Muscle layer of duodenum (tissue), 2 donors: ENCODE measurements at regions not wholly inside any gene's neighbourhood (a gene's known extent, or its start where the extent isn't known, plus 50 kb on each side); places are given as distances from the start of the nearest gene placed in this dataset.

ENCODE experiments used
- H3K27ac ChIP-seq: one replicate; pipeline ENCODE4 v1.7.0; 2013; ENCODE audit warnings: mild to moderate bottlenecking, low read length
- H3K27me3 ChIP-seq: one replicate; pipeline ENCODE4 v1.7.0; 2013; ENCODE audit warnings: low read depth, mild to moderate bottlenecking, control low read depth, low read length
- H3K36me3 ChIP-seq, 2 donors: one replicate each; pipeline ENCODE4 v1.7.0; 2013; ENCODE audit warnings: low read length in 2 of 2, control low read depth in 1 of 2, mild to moderate bottlenecking in 1 of 2; ENCODE audit not compliant: insufficient read depth in 2 of 2, control insufficient read depth in 1 of 2
- H3K4me1 ChIP-seq, 2 donors: one replicate each; pipeline ENCODE4 v1.7.0; 2013; ENCODE audit warnings: low read length in 2 of 2, mild to moderate bottlenecking in 2 of 2, control low read depth in 1 of 2, moderate library complexity in 1 of 2; ENCODE audit not compliant: insufficient read depth in 2 of 2, control insufficient read depth in 1 of 2
- H3K4me3 ChIP-seq, 2 donors: one replicate each; pipeline ENCODE4 v1.7.0; 2013; ENCODE audit warnings: low read length in 2 of 2, low read depth in 1 of 2, mild to moderate bottlenecking in 1 of 2
- H3K9me3 ChIP-seq, 2 donors: one replicate each; pipeline ENCODE4 v1.7.0; 2013; ENCODE audit warnings: low read length in 2 of 2, control low read depth in 1 of 2, mild to moderate bottlenecking in 1 of 2; ENCODE audit not compliant: control insufficient read depth in 1 of 2
- donor health status: healthy.

DNA sequence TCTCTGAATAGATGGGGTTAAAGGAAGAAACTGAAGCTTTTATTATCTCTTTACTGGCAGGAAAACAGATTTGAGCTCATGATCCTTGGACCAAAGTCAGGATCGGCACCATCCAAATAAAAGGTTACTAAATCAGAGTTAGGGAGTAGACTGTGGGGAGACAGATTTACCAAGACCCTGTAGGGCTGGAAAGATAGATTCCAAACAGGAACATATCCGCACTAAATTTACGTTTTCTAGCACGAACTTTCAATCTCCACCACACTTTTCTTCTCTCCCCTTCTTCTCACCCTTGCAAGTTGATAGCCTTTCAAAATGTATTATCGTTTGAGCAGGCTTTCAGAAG lies 120.0 kb upstream of the HMHB1 start:
- Histone ChIP-seq H3K9me3 (no peaks in the 10 kb centered on the region), H3K4me3 (no peak overlapping the region), H3K27ac (no peak overlapping the region), H3K27me3 (no peaks in the 10 kb centered on the region), H3K4me1 (no peaks in the 10 kb centered on the region), H3K36me3 (no peaks in the 10 kb centered on the region)

- Histone ChIP-seq H3K27me3 (no peaks in the 10 kb centered on the region), H3K27ac (no peak overlapping the region), H3K4me1 (no peaks in the 10 kb centered on the region), H3K36me3 (no peaks in the 10 kb centered on the region), H3K9me3 (no peaks in the 10 kb centered on the region), H3K4me3 (no peak overlapping the region)
Observed at GRCh38 chr5:143691287-143691944, 120.5 kb upstream of the HMHB1 start.

DNA sequence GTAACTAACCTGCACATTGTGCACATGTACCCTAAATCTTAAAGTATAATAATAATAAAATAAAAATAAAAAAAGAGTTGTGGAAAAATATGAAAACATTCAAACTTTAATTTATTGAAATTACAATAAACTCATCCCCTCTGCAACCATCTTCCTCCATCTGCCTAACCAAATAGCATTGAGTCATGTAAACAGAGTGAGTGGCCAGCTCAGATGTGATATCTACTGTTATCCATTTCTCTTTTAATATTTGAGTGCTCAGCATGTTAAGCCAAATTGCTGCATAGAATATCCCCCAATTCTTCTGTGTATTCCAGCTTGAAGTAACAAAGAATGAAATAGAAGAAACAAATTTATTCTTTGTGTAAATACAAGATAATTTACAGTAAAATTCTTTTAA lies 124.4 kb upstream of the HMHB1 start:
- Histone ChIP-seq H3K4me3 (no peak overlapping the region), H3K4me1 (peaks cover 0 to 4% of the 10 kb centered on the region in 2 donors), H3K27me3 (no peaks in the 10 kb centered on the region), H3K9me3 (no peaks in the 10 kb centered on the region), H3K27ac (no peak overlapping the region), H3K36me3 (no peaks in the 10 kb centered on the region)

- Histone ChIP-seq H3K4me1 (peaks cover 0 to 9% of the 10 kb centered on the region in 2 donors), H3K27ac (no peak overlapping the region), H3K36me3 (no peaks in the 10 kb centered on the region), H3K9me3 (no peaks in the 10 kb centered on the region), H3K4me3 (no peak overlapping the region), H3K27me3 (no peaks in the 10 kb centered on the region)
Observed at GRCh38 chr5:143685246-143685815, 126.6 kb upstream of the HMHB1 start.

GRCh38 chr5:143683459-143683858 lies 128.5 kb upstream of the HMHB1 start:
- no peaks in the 10 kb centered on the region for H3K36me3 ChIP-seq
- H3K27ac ChIP-seq: no peak overlapping the region
- H3K4me3 ChIP-seq: no peak overlapping the region
- no peaks in the 10 kb centered on the region for H3K9me3 ChIP-seq
- H3K4me1 ChIP-seq: peaks cover 0 to 9% of the 10 kb centered on the region in 2 donors
- H3K27me3 ChIP-seq: no peaks in the 10 kb centered on the region

GRCh38 chr5:143682929-143683386 lies 129.0 kb upstream of the HMHB1 start:
- no peaks in the 10 kb centered on the region for H3K27me3 ChIP-seq
- H3K27ac ChIP-seq: no peak overlapping the region
- H3K4me3 ChIP-seq: no peak overlapping the region
- peaks cover 0 to 9% of the 10 kb centered on the region in 2 donors for H3K4me1 ChIP-seq
- no peaks in the 10 kb centered on the region for H3K9me3 ChIP-seq
- no peaks in the 10 kb centered on the region for H3K36me3 ChIP-seq

DNA sequence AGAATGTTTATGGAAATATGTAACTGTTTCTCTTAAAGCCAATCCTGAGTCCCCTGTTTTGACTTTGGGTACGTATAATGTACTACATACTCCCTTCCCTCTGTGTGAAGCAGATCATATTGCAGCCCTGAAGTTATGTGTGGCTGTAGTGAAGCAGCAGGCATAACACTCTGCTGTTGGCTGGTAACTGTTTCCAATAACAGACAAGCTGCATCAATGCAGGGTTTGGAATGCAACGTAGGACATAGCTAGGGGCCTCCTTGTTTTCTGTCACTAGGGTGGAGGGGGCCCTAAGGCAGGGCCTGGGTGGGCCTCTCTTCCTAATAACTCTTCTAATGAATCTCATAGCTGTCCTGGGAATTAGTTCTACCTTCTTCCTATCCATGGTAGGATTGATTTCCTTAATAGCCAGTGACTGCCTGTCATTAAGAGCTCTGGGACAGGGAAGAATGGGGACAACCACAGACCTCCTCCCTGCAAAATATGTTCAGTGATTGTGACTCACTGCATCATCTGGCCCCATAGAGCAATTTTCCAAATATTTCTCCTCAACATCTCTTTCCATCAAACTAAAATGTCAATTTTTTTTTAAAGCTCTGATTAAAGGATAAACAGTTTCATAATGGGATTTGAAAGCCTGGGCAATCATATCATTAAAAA lies 129.6 kb upstream of the HMHB1 start:
- H3K27ac ChIP-seq: no peak overlapping the region

DNA sequence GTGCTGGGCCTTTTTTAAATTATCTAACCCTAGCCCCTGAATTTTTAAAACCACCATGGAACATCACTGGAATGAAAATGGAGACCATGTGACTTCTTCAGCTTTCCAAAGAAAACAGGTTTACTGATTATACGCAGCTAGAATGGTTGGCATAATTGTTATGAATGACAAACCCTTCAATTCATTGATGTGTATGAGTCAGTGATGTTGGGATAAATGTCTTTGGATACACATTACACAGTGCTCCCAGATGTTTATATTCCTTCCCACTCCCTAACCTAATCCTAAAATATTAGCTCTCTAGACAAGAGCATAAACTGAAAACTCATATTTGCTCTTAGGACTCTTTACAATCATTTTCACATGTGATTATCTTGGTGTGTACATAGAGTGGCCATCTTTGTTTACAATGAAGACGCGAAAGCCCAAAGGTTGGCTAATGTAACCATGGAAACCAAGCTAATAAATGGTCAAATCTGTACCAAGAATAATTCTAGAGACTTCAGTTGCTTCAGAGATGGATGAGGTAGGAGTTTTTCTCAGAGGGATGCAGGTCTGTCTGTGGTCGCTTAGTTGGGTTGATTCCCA lies 131.2 kb upstream of the HMHB1 start:
- H3K9me3 ChIP-seq: no peaks in the 10 kb centered on the region
- no peaks in the 10 kb centered on the region for H3K36me3 ChIP-seq
- no peak overlapping the region for H3K4me3 ChIP-seq
- no peak overlapping the region for H3K27ac ChIP-seq
- H3K27me3 ChIP-seq: no peaks in the 10 kb centered on the region
- peaks cover 0 to 9% of the 10 kb centered on the region in 2 donors for H3K4me1 ChIP-seq

More for the DNA sequence above, 129.6 kb upstream of the HMHB1 start:
- no peaks in the 10 kb centered on the region for H3K9me3 ChIP-seq
- H3K36me3 ChIP-seq: no peaks in the 10 kb centered on the region
- H3K4me1 ChIP-seq: peaks cover 0 to 9% of the 10 kb centered on the region in 2 donors
- no peak overlapping the region for H3K4me3 ChIP-seq
- no peaks in the 10 kb centered on the region for H3K27me3 ChIP-seq

- Histone ChIP-seq H3K36me3 (no peaks in the 10 kb centered on the region), H3K4me3 (no peak overlapping the region)
Observed at GRCh38 chr5:143679777-143680176, 132.2 kb upstream of the HMHB1 start.

GRCh38 chr5:143678148-143678905 lies 133.6 kb upstream of the HMHB1 start:
- no peak overlapping the region for H3K4me3 ChIP-seq
- H3K4me1 ChIP-seq: peaks cover 0 to 9% of the 10 kb centered on the region in 2 donors
- H3K27ac ChIP-seq: no peak overlapping the region
- no peaks in the 10 kb centered on the region for H3K27me3 ChIP-seq
- H3K9me3 ChIP-seq: no peaks in the 10 kb centered on the region
- no peaks in the 10 kb centered on the region for H3K36me3 ChIP-seq

More at GRCh38 chr5:143679777-143680176, 132.2 kb upstream of the HMHB1 start:
- H3K4me1 ChIP-seq: peaks cover 0 to 9% of the 10 kb centered on the region in 2 donors
- H3K27ac ChIP-seq: no peak overlapping the region
- no peaks in the 10 kb centered on the region for H3K27me3 ChIP-seq
- H3K9me3 ChIP-seq: no peaks in the 10 kb centered on the region

DNA sequence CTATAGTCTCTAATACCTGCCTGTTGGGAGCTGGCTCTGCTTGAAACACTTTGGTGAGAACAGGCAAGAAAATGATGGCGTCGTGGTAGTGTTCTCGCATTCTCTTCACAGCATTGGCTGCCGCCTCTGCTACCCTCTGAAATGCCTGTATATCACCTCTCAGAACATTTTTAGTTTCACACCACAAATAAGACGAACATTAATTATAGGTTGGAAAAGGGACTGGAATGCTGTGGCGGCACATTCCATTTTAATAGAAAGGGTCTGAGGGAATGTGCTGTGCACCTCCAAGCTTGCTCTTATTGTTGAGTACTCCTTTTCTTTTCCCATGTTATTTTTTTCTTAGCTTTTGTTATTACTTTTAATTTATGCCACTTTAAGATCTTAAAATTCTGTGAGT lies 134.6 kb upstream of the HMHB1 start:
- Histone ChIP-seq H3K27me3 (no peaks in the 10 kb centered on the region), H3K4me1 (peaks cover 0 to 3% of the 10 kb centered on the region in 2 donors), H3K9me3 (no peaks in the 10 kb centered on the region), H3K4me3 (no peak overlapping the region), H3K27ac (no peak overlapping the region), H3K36me3 (no peaks in the 10 kb centered on the region)
